IMR-90 (cell line): ENCODE measurements at regions not wholly inside any gene's neighbourhood (a gene's known extent, or its start where the extent isn't known, plus 50 kb on each side); places are given as distances from the start of the nearest gene placed in this dataset.

ENCODE experiments used
- BHLHE40 ChIP-seq: fragments of 150-350 bp; IDR thresholded peaks from 2 replicates; pipeline ENCODE4 v1.6.1; 2016; ENCODE audit warnings: mild to moderate bottlenecking, low read depth, low read length
- FOS ChIP-seq: fragments of 150-350 bp; IDR thresholded peaks from 2 replicates; pipeline ENCODE4 v1.6.1; 2016; ENCODE audit warnings: low read depth, low read length
- MXI1 ChIP-seq: IDR thresholded peaks from 2 replicates; pipeline ENCODE4 v1.6.1; 2012; ENCODE audit warnings: low read depth, mild to moderate bottlenecking, low read length, moderate library complexity, borderline replicate concordance
- POLR2A ChIP-seq: IDR thresholded peaks from 2 replicates; pipeline ENCODE4 v1.6.1; 2012; ENCODE audit warnings: mild to moderate bottlenecking, low read depth, low read length
- RAD21 ChIP-seq: IDR thresholded peaks from 2 replicates; pipeline ENCODE4 v1.6.1; 2012; ENCODE audit warnings: low read length, improper control_type of control experiment
- RCOR1 ChIP-seq: IDR thresholded peaks from 2 replicates; pipeline ENCODE4 v1.6.1; 2012; ENCODE audit warnings: mild to moderate bottlenecking, low read length, improper control_type of control experiment; ENCODE audit not compliant: insufficient replicate concordance
- RFX5 ChIP-seq: IDR thresholded peaks from 2 replicates; pipeline ENCODE4 v1.8.0; 2012; ENCODE audit warnings: low read depth, mild to moderate bottlenecking, low read length, moderate library complexity
- SMC3 ChIP-seq: fragments of 150-350 bp; IDR thresholded peaks from 2 replicates; pipeline ENCODE4 v1.6.1; 2016; ENCODE audit warnings: low read depth, mild to moderate bottlenecking, antibody characterized with exemption, low read length, moderate library complexity
- TF ChIP-seq, protein P1 (sequence below): conservative IDR thresholded peaks from 2 replicates; pipeline ENCODE4 v1.5.1; 2012; ENCODE audit warnings: mild to moderate bottlenecking, low read depth, low read length, improper control_type of control experiment
- TF ChIP-seq, protein P2 (sequence below): fragments of 150-350 bp; IDR thresholded peaks from 2 replicates; pipeline ENCODE4 v1.6.1; 2016; ENCODE audit warnings: low read depth, mild to moderate bottlenecking, low read length, moderate library complexity, borderline replicate concordance

DNA sequence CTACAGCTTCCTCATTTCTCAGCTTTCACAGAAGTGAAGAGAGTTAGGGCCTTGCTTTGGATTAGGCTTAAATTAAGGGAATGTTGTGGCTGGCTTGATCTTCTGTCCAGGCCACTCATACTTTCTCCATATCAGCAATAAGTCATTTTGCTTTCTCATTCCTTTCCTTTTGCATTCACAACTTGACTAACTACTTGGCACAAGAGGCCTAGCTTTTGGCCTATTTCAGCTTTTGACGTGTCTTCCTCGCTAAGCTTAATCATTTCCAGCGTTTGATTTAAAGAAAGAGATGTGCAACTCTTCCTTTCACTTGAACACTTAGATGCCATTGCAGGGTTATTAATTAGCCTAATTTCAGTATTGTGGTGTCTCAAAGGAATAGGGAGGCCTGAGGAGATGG lies 712.0 kb downstream of the INHBA start:
- TF ChIP-seq, protein P1, sequence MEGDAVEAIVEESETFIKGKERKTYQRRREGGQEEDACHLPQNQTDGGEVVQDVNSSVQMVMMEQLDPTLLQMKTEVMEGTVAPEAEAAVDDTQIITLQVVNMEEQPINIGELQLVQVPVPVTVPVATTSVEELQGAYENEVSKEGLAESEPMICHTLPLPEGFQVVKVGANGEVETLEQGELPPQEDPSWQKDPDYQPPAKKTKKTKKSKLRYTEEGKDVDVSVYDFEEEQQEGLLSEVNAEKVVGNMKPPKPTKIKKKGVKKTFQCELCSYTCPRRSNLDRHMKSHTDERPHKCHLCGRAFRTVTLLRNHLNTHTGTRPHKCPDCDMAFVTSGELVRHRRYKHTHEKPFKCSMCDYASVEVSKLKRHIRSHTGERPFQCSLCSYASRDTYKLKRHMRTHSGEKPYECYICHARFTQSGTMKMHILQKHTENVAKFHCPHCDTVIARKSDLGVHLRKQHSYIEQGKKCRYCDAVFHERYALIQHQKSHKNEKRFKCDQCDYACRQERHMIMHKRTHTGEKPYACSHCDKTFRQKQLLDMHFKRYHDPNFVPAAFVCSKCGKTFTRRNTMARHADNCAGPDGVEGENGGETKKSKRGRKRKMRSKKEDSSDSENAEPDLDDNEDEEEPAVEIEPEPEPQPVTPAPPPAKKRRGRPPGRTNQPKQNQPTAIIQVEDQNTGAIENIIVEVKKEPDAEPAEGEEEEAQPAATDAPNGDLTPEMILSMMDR = no peak
- TF ChIP-seq POLR2A (no peak), RCOR1 (no peak), FOS (no peak), RFX5 (no peak), MXI1 (no peak), RAD21 (no peak), SMC3 (no peak), BHLHE40 (no peak)
- TF ChIP-seq, protein P2, sequence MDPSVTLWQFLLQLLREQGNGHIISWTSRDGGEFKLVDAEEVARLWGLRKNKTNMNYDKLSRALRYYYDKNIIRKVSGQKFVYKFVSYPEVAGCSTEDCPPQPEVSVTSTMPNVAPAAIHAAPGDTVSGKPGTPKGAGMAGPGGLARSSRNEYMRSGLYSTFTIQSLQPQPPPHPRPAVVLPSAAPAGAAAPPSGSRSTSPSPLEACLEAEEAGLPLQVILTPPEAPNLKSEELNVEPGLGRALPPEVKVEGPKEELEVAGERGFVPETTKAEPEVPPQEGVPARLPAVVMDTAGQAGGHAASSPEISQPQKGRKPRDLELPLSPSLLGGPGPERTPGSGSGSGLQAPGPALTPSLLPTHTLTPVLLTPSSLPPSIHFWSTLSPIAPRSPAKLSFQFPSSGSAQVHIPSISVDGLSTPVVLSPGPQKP = no peak
